ENCODE measurements at regions not wholly inside any gene's neighbourhood (a gene's known extent, or its start where the extent isn't known, plus 50 kb on each side); places are given as distances from the start of the nearest gene placed in this dataset.

GRCh38 chr3:109927161-109927560 lies 589.8 kb upstream of the DPPA4 start:
- peak; percentile 77 for TF ChIP-seq EP300 (IDR thresholded peaks at IDR 0.05; ENCODE audit: borderline replicate concordance)
- 0 out of 2 replicates have a peak, but pooled peaks have one; percentile 21 for TF ChIP-seq CEBPB (IDR thresholded peaks at IDR 0.05)
- no peak for TF ChIP-seq YY1 (IDR thresholded peaks at IDR 0.05; ENCODE audit: low read depth)
- TF ChIP-seq TAF1 (IDR thresholded peaks at IDR 0.05; ENCODE audit: low read depth) = no peak
- peak; percentile 55; the same call in 1 of the 2 replicates for TF ChIP-seq TCF12 (IDR thresholded peaks at IDR 0.05; ENCODE audit: low read depth)
- TF ChIP-seq NFIC (IDR thresholded peaks at IDR 0.05) = 0 out of 2 replicates have a peak, but pooled peaks have one; percentile 39
- no peak for TF ChIP-seq RAD21 (IDR thresholded peaks at IDR 0.05; ENCODE audit: low read depth)
- TF ChIP-seq USF1 (IDR thresholded peaks at IDR 0.05) = no peak

Data from Ishikawa (cell line).